ENCODE measurements at regions not wholly inside any gene's neighbourhood (a gene's known extent, or its start where the extent isn't known, plus 50 kb on each side); places are given as distances from the start of the nearest gene placed in this dataset.

GRCh38 chr2:58308435-58308834, 67.3 kb upstream of the FANCL start:
- no peak for DNase-seq (ENCODE audit: low read depth)
- TF ChIP-seq, protein P1, sequence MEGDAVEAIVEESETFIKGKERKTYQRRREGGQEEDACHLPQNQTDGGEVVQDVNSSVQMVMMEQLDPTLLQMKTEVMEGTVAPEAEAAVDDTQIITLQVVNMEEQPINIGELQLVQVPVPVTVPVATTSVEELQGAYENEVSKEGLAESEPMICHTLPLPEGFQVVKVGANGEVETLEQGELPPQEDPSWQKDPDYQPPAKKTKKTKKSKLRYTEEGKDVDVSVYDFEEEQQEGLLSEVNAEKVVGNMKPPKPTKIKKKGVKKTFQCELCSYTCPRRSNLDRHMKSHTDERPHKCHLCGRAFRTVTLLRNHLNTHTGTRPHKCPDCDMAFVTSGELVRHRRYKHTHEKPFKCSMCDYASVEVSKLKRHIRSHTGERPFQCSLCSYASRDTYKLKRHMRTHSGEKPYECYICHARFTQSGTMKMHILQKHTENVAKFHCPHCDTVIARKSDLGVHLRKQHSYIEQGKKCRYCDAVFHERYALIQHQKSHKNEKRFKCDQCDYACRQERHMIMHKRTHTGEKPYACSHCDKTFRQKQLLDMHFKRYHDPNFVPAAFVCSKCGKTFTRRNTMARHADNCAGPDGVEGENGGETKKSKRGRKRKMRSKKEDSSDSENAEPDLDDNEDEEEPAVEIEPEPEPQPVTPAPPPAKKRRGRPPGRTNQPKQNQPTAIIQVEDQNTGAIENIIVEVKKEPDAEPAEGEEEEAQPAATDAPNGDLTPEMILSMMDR (conservative IDR thresholded peaks at IDR 0.05; ENCODE audit: control insufficient read depth, insufficient read depth, low read depth, low read length) = no peak
- no peak overlapping the region for H3K4me3 ChIP-seq (ENCODE audit: control insufficient read depth, low read depth, low read length)

GRCh38 chr2:58304843-58305242, 63.7 kb upstream of the FANCL start:
- no peak overlapping the region for H3K4me3 ChIP-seq (ENCODE audit: control insufficient read depth, low read depth, low read length)
- TF ChIP-seq, protein P1 (conservative IDR thresholded peaks at IDR 0.05; ENCODE audit: control insufficient read depth, insufficient read depth, low read depth, low read length) = no peak
- no peak for DNase-seq (ENCODE audit: low read depth)

DNA sequence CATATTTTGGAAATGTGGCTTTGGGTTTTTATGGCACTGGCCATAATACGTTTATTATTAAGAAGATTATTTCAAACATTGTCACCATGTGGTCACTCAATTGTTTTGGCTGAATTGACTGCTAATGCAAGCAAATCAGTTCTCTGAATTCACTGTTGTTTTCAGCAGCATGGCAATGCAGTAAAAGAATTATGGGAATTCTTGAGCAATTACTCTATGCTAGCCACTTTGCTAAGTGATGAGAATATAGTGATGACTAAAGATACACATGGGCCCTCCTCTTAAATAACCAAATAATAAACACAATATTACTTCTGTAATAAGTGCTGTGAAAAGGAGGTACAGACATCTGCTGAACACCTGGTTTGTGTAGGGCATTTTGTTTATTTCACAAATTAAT, 58.0 kb upstream of the FANCL start:
- no peak for DNase-seq (ENCODE audit: low read depth)
- TF ChIP-seq, protein P1 (conservative IDR thresholded peaks at IDR 0.05; ENCODE audit: control insufficient read depth, insufficient read depth, low read depth, low read length) = no peak
- H3K4me3 ChIP-seq (ENCODE audit: control insufficient read depth, low read depth, low read length) = no peak overlapping the region

- DNase-seq (ENCODE audit: low read depth) = no peak
- no peak overlapping the region for H3K4me3 ChIP-seq (ENCODE audit: control insufficient read depth, low read depth, low read length)
- TF ChIP-seq, protein P1 (conservative IDR thresholded peaks at IDR 0.05; ENCODE audit: control insufficient read depth, insufficient read depth, low read depth, low read length) = no peak
Measured at GRCh38 chr2:58293056-58293455, 51.9 kb upstream of the FANCL start.

DNA sequence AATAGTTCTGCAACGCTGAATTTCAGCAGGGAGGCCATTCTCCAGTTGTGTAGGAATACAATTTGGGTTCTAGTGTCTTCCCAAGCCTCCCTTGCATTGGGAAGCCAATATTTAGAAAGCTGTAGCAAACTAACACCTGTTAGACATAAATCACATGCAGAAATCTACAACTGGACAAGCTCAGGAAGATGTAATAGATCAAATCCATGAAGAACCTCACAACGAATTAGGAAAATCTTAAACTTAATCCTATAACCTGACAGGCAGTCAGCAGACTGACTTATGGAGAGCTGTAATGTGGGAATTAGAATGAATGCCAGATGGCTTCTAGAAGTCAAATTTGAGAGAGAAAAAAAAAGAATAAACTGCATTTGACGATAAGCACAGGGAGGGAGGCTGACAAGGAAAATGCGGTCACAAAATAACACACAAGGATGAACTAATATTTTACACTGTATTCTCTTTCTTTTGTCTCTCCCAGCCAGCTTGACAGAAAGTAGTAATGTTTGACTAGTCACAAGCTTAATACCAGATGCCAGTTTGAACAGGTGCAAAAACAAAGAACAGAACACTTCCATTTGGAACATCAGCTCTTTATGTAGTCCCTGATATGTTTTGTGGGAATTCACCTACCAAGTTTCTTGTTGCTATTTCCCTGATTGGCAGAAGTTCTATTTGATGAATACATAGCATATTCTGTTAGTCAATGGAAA, 50.8 kb upstream of the FANCL start:
- no peak overlapping the region for H3K4me3 ChIP-seq (ENCODE audit: control insufficient read depth, low read depth, low read length)
- no peak for DNase-seq (ENCODE audit: low read depth)
- TF ChIP-seq, protein P1 (conservative IDR thresholded peaks at IDR 0.05; ENCODE audit: control insufficient read depth, insufficient read depth, low read depth, low read length) = no peak
